DMS79 (cell line): ENCODE measurements at regions not wholly inside any gene's neighbourhood (a gene's known extent, or its start where the extent isn't known, plus 50 kb on each side); places are given as distances from the start of the nearest gene placed in this dataset.

Source experiments
- DNase-seq: peaks from one replicate; lab custom pipeline; 2025; lab: John Stamatoyannopoulos, UW

GRCh38 chr4:57491388-57491787 is 381.2 kb upstream of the IGFBP7 start:
- DNase-seq, result no peak

- DNase-seq, result no peak
These were observed 380.5 kb upstream of the IGFBP7 start for GRCh38 chr4:57490520-57491255.

- no peak for DNase-seq
These were observed 378.4 kb upstream of the IGFBP7 start for GRCh38 chr4:57488366-57489162.

- DNase-seq, result no peak
These were observed 365.2 kb upstream of the IGFBP7 start for GRCh38 chr4:57475424-57475823.

GRCh38 chr4:57465321-57466056 is 355.3 kb upstream of the IGFBP7 start:
- DNase-seq, result no peak

- no peak for DNase-seq
These were observed 352.7 kb upstream of the IGFBP7 start for GRCh38 chr4:57462843-57463242.

GRCh38 chr4:57460967-57461366 is 350.8 kb upstream of the IGFBP7 start:
- DNase-seq, result no peak

GRCh38 chr4:57448901-57449300 is 338.7 kb upstream of the IGFBP7 start:
- DNase-seq, result no peak

GRCh38 chr4:57448452-57448851 is 338.3 kb upstream of the IGFBP7 start:
- DNase-seq, result no peak

GRCh38 chr4:57446266-57446665 is 336.1 kb upstream of the IGFBP7 start:
- DNase-seq, result no peak

- no peak for DNase-seq
These were observed 335.5 kb upstream of the IGFBP7 start for GRCh38 chr4:57445686-57446085.

- no peak for DNase-seq
These were observed 334.5 kb upstream of the IGFBP7 start for GRCh38 chr4:57444671-57445070.

- DNase-seq, result no peak
These were observed 333.6 kb upstream of the IGFBP7 start for GRCh38 chr4:57443787-57444186.

- DNase-seq, result no peak
These were observed 333.1 kb upstream of the IGFBP7 start for GRCh38 chr4:57443308-57443707.

- no peak for DNase-seq
These were observed 332.7 kb upstream of the IGFBP7 start for GRCh38 chr4:57442831-57443291.

- DNase-seq, result no peak
These were observed 332.1 kb upstream of the IGFBP7 start for GRCh38 chr4:57442241-57442640.

GRCh38 chr4:57437649-57438048 is 327.5 kb upstream of the IGFBP7 start:
- no peak for DNase-seq

- DNase-seq, result no peak
These were observed 325.1 kb upstream of the IGFBP7 start for GRCh38 chr4:57435300-57435699.

- no peak for DNase-seq
These were observed 320.5 kb upstream of the IGFBP7 start for GRCh38 chr4:57430726-57431125.

GRCh38 chr4:57426779-57427395 is 316.7 kb upstream of the IGFBP7 start:
- DNase-seq, result no peak

- no peak for DNase-seq
These were observed 315.4 kb upstream of the IGFBP7 start for GRCh38 chr4:57425610-57426009.

- no peak for DNase-seq
These were observed 314.2 kb upstream of the IGFBP7 start for GRCh38 chr4:57424232-57424897.
